Neural crest cell (in vitro differentiated cells): ENCODE measurements at regions not wholly inside any gene's neighbourhood (a gene's known extent, or its start where the extent isn't known, plus 50 kb on each side); places are given as distances from the start of the nearest gene placed in this dataset.
"Not testable (repeated sequence)": the region's sequence is repeated elsewhere in the genome, so short reads cannot be mapped to it uniquely, and the experiment has no call there.

Experiments
- DNase-seq: peaks from one replicate; pipeline ENCODE4 v3.0.0; 2021; ENCODE audit warnings: low read depth, mixed read lengths, low spot score
- H3K27ac Mint-ChIP-seq: one replicate; pipeline ENCODE4 v1.8.0; 2021; ENCODE audit warnings: mild to moderate bottlenecking, mixed read lengths; ENCODE audit not compliant: unreplicated experiment
- H3K27me3 Mint-ChIP-seq: 2 replicates; pipeline ENCODE4 v1.8.0; 2021; ENCODE audit warnings: low read depth, mild to moderate bottlenecking, mixed read lengths
- H3K36me3 Mint-ChIP-seq: 2 replicates; pipeline ENCODE4 v1.8.0; 2021; ENCODE audit warnings: low read depth, mild to moderate bottlenecking, mixed read lengths
- H3K4me1 Mint-ChIP-seq: 2 replicates; pipeline ENCODE4 v1.8.0; 2021; ENCODE audit warnings: mixed read lengths
- H3K4me3 Mint-ChIP-seq: one replicate; pipeline ENCODE4 v1.8.0; 2021; ENCODE audit warnings: mild to moderate bottlenecking, mixed read lengths
- H3K9me3 Mint-ChIP-seq: 2 replicates; pipeline ENCODE4 v1.8.0; 2021; ENCODE audit warnings: mixed read lengths
- CTCF ChIP-seq: fragments of 200-600 bp; sonication (generic); conservative IDR thresholded peaks from 2 replicates; pipeline ENCODE4 v1.5.0; 2021; ENCODE audit warnings: antibody characterized with exemption, mild to moderate bottlenecking

DNA sequence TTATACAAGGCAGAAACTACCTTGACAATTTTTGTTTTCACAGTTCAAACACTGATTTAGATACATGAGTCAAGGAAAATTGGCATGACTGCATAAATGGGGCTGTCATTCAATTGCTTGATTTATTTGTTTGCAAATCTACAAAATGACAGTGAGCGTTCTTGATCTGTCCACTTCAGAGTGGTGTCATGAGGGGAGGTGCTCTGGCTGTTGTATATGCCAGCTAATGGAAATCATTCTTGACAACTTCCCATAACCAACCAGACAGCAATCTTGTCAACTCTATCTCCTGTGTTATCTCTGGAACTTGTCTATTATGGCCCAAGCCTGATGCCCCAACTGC, 120.6 kb upstream of the UGP2 start:
- Mint-ChIP-seq H3K27ac (no peak overlapping the region), H3K36me3 (peaks cover 5% of the 10 kb centered on the region)
- no peak for TF ChIP-seq CTCF

GRCh38 chr2:63722284-63722683, 119.4 kb upstream of the UGP2 start:
- H3K4me1 Mint-ChIP-seq, H3K27me3 Mint-ChIP-seq, H3K36me3 Mint-ChIP-seq, DNase-seq, H3K9me3 Mint-ChIP-seq, H3K27ac Mint-ChIP-seq, H3K4me3 Mint-ChIP-seq: not testable (repeated sequence)

More for the DNA sequence above, 120.6 kb upstream of the UGP2 start:
- Mint-ChIP-seq H3K9me3 (no peaks in the 10 kb centered on the region), H3K4me1 (peaks cover 5% of the 10 kb centered on the region), H3K27me3 (no peaks in the 10 kb centered on the region), H3K4me3 (no peak overlapping the region)
- no peak for DNase-seq

- H3K27ac Mint-ChIP-seq = no peak overlapping the region
- H3K27me3 Mint-ChIP-seq = no peaks in the 10 kb centered on the region
- H3K4me3 Mint-ChIP-seq = no peak overlapping the region
- H3K4me1 Mint-ChIP-seq = peaks cover 5% of the 10 kb centered on the region
- no peak for DNase-seq
- H3K9me3 Mint-ChIP-seq = no peaks in the 10 kb centered on the region
- peaks cover 5% of the 10 kb centered on the region for H3K36me3 Mint-ChIP-seq
- no peak for TF ChIP-seq CTCF
These were observed 118.0 kb upstream of the UGP2 start for GRCh38 chr2:63723709-63724108.

DNA sequence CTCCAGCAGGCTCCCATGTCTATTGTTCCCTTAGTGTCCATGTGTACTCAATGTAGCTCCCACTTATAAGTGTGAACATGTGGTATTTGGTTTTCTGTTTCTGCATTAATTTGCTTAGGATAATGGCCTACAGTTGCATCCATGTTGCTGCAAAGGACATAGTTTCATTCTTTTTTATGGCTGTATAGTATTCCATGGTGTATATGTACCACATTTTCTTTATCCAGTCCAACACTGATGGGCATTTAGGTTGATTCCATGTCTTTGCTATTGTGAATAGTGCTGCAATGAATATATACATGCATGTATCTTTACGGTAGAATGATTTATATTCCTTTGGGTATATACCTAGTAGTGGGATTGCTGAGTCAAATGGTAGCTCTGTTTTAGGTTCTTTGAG, 116.5 kb upstream of the UGP2 start:
- H3K4me1 Mint-ChIP-seq, H3K9me3 Mint-ChIP-seq, H3K4me3 Mint-ChIP-seq, H3K27ac Mint-ChIP-seq, H3K27me3 Mint-ChIP-seq, DNase-seq, H3K36me3 Mint-ChIP-seq: not testable (repeated sequence)

DNA sequence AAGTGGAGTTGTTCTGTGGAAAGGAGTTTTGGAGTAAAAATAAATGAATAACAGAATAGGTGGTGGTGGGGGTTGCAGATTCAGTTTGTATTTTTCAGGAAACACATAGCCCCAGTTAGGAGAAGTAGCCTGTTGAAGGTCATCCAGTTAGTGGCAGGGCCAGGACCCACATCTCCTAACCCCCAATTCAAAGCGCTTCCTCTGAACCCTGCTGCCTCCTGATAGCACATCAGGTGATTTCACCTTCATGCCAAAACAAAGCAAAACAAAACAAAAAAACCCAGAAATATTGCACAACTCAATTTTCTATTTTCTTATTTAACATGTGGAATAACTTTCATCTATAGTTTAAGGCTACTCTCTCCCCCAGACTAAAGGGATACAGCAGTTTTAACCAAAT, 112.3 kb upstream of the UGP2 start:
- no peak for DNase-seq
- Mint-ChIP-seq H3K36me3 (no peaks in the 10 kb centered on the region), H3K4me3 (no peak overlapping the region), H3K27ac (no peak overlapping the region), H3K27me3 (no peaks in the 10 kb centered on the region), H3K4me1 (no peaks in the 10 kb centered on the region), H3K9me3 (no peaks in the 10 kb centered on the region)
- TF ChIP-seq CTCF = no peak

- Mint-ChIP-seq H3K4me3 (no peak overlapping the region), H3K4me1 (no peaks in the 10 kb centered on the region), H3K27me3 (no peaks in the 10 kb centered on the region), H3K9me3 (no peaks in the 10 kb centered on the region), H3K36me3 (no peaks in the 10 kb centered on the region), H3K27ac (no peak overlapping the region)
- DNase-seq = no peak
- TF ChIP-seq CTCF = no peak
These were observed 111.9 kb upstream of the UGP2 start for GRCh38 chr2:63729831-63730230.

- H3K4me3 Mint-ChIP-seq = no peak overlapping the region
- no peak overlapping the region for H3K27ac Mint-ChIP-seq
- TF ChIP-seq CTCF = no peak
- no peak for DNase-seq
- H3K4me1 Mint-ChIP-seq = no peaks in the 10 kb centered on the region
- H3K9me3 Mint-ChIP-seq = no peaks in the 10 kb centered on the region
- no peaks in the 10 kb centered on the region for H3K27me3 Mint-ChIP-seq
- no peaks in the 10 kb centered on the region for H3K36me3 Mint-ChIP-seq
These were observed 107.2 kb upstream of the UGP2 start for GRCh38 chr2:63734510-63734909.
